ENCODE measurements at regions not wholly inside any gene's neighbourhood (a gene's known extent, or its start where the extent isn't known, plus 50 kb on each side); places are given as distances from the start of the nearest gene placed in this dataset.

DNA sequence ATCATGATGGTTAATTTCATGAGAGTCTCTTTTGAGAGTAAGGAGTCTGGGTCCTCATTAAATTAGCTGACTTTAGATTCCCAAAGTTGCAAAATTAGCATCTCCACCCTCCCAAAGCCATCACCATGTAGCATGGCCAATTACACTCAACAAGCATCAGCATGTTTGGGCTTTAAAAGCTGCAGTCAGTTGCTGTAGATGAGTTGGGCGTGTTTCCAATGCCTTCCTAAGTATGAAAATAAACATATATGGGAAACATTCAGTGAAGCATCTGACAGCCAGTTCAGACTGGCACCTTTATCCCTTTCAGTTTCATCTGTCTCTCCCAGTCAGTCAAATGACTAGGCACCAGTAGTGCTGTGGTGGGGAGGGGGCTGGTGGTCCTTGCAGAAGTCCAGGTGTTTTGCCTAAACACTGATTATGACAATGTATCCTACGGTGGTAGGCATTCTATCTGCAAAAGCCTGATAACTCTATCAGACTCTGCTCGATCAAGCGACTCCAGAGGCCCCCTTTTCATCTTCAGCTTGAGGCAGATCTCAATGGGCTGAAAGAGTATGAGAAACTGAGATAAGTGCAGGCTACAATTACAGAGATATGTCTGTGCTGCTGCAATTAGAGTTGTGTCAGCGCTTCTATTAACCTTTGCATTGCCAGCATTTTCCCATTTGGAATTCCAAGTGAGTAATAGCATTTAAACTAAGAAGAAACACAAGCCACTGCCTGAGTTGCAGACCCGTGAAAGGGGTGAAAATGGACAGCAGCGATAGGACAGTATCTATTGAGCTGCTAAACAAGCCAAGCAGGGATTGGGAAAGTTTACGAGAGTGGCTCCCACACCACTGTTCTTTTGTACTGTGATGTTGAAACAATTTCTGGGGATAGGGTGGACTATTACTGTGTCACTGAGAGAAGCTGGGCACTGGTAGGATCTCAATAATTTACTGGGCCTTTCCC lies 67.3 kb upstream of the SPOPL start:
- no peak overlapping the region for H3K4me2 ChIP-seq
- TF ChIP-seq Cebpa-rat (IDR thresholded peaks at IDR 0.05), result no peak
- no peaks in the 10 kb centered on the region for H3K27me3 ChIP-seq
- no peak overlapping the region for H3K4me3 ChIP-seq
- H3K9ac ChIP-seq, result no peak overlapping the region
- no peak overlapping the region for H3K27ac ChIP-seq
- no peaks in the 10 kb centered on the region for H4K20me1 ChIP-seq
- H3K4me1 ChIP-seq, result no peaks in the 10 kb centered on the region
- no peaks in the 10 kb centered on the region; a peak in 1 of 22 replicates for H3K9me3 ChIP-seq (replicated peaks in 1 of 11)
- no peaks in the 10 kb centered on the region for H3K36me3 ChIP-seq

DNA sequence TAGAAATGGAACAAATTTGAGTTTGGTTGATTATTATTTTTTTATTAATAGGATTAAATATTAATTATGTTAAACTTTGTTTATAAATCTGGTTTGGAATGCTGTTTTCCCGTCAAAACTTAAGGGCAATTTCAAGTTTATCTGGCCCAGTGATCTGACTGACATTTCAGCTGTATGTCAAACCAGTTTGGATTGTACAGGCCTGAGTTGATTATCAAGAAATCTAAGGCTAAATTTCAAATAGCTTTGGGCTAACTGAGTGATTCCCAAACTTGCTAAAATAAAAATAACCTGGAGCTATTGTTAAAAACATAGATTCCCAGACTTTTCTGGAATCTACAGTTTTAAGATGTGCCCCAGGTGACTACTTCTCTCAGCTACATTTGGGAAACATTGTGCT lies 65.9 kb upstream of the SPOPL start:
- Histone ChIP-seq H3K4me1 (no peaks in the 10 kb centered on the region), H3K4me3 (no peak overlapping the region), H3K36me3 (no peaks in the 10 kb centered on the region), H3K27ac (no peak overlapping the region), H3K9ac (no peak overlapping the region), H3K27me3 (no peaks in the 10 kb centered on the region), H3K4me2 (no peak overlapping the region), H4K20me1 (no peaks in the 10 kb centered on the region), H3K9me3 (replicated peaks in 1 of 11) (no peaks in the 10 kb centered on the region)
- TF ChIP-seq Cebpa-rat (IDR thresholded peaks at IDR 0.05), result no peak

DNA sequence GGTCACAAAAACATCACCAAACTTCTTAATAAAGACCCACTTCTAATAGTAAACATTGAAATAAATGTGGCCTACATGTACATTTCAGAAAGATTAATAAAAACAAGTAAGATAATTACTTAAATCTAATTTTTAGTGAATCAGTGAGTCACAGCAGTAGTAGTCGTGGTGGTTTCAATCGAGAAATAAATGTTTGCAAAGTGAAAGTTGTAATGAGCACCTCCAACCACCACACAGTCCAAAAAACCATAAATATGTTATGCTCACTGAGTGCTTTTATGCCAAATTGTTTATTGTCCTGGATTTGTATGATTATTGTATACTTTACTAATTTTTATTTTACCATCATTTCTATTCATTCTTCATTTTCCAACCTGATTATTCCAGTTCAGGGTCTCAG lies 61.8 kb upstream of the SPOPL start:
- H4K20me1 ChIP-seq, result no peaks in the 10 kb centered on the region
- H3K4me3 ChIP-seq, result no peak overlapping the region

DNA sequence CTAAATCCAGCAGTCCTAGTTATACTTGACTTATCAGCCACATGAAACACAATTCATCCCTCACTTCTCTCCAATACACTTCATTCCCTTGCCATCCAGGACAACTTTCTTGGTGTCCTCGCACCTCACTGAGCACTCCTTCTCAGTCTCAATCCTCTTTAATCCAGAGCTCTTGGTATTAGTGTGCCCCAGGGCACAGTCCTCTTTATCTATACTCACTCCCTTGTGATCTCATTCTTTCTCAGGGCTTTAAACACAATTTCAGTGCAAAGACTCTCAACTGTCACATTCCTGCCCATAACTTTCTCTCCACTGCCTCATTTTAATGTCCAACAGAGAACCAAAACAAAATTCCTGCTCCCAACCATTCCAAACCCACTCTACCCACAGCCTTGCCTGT lies 60.8 kb upstream of the SPOPL start:
- no peaks in the 10 kb centered on the region for H4K20me1 ChIP-seq
- no peaks in the 10 kb centered on the region for H3K36me3 ChIP-seq
- no peaks in the 10 kb centered on the region for H3K27me3 ChIP-seq
- H3K4me1 ChIP-seq, result no peaks in the 10 kb centered on the region
- no peaks in the 10 kb centered on the region for H3K9me3 ChIP-seq (replicated peaks in 1 of 11)
- TF ChIP-seq Cebpa-rat (IDR thresholded peaks at IDR 0.05), result no peak
- H3K4me3 ChIP-seq, result no peak overlapping the region
- H3K4me2 ChIP-seq, result no peak overlapping the region
- no peak overlapping the region for H3K9ac ChIP-seq
- H3K27ac ChIP-seq, result no peak overlapping the region

More for the DNA sequence above, 61.8 kb upstream of the SPOPL start:
- Histone ChIP-seq H3K9me3 (replicated peaks in 1 of 11) (no peaks in the 10 kb centered on the region), H3K27ac (no peak overlapping the region), H3K36me3 (no peaks in the 10 kb centered on the region), H3K4me2 (no peak overlapping the region), H3K9ac (no peak overlapping the region), H3K4me1 (no peaks in the 10 kb centered on the region), H3K27me3 (no peaks in the 10 kb centered on the region)
- TF ChIP-seq Cebpa-rat (IDR thresholded peaks at IDR 0.05), result no peak

DNA sequence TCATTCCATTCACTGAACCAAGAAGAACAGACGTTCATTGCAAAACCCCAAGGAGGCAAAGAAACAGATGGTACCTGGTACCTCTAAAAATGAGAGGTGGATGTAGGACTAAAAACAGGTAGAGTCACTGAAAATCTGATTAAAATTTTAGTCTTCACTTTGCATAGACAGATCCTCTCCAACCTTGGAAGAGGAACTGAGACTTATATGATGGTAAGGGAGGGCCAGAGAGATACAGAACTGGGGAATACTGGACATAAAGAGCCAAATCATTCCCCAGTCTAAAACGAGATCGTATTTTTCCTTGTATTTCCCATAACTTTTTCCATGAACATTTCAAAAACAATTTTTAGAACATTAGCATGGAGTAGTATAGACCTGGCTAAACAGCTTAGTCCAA lies 59.7 kb upstream of the SPOPL start:
- H3K27ac ChIP-seq, result no peak overlapping the region
- no peaks in the 10 kb centered on the region for H3K36me3 ChIP-seq
- H3K4me1 ChIP-seq, result no peaks in the 10 kb centered on the region
- no peaks in the 10 kb centered on the region for H3K9me3 ChIP-seq (replicated peaks in 1 of 11)
- H3K4me3 ChIP-seq, result no peak overlapping the region
- no peak for TF ChIP-seq Cebpa-rat (IDR thresholded peaks at IDR 0.05)
- no peaks in the 10 kb centered on the region for H4K20me1 ChIP-seq
- H3K9ac ChIP-seq, result no peak overlapping the region
- no peaks in the 10 kb centered on the region for H3K27me3 ChIP-seq
- no peak overlapping the region for H3K4me2 ChIP-seq

DNA sequence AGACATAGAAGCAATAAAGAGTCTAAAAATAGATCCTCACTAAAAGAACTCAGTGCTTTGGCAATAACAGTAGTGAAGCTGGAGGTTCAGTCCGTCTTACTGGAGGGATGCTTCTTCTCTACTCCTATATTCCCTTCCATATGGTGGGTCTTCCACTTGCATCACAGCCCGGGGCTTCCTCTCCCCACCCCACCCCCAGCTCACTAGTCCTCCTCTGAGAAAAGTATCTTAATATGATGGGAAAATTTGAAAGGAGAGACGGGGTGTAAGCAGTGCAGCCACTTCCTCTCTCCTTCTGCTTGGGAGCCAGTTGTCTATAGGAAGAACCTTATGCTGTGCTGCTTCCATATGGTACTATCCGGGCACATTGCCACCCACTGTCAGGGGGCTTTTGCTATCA lies 57.2 kb upstream of the SPOPL start:
- no peaks in the 10 kb centered on the region for H3K36me3 ChIP-seq
- H3K9me3 ChIP-seq (replicated peaks in 1 of 11), result no peaks in the 10 kb centered on the region
- no peak for TF ChIP-seq Cebpa-rat (IDR thresholded peaks at IDR 0.05)
- H3K27me3 ChIP-seq, result no peaks in the 10 kb centered on the region
- no peak overlapping the region for H3K9ac ChIP-seq
- no peak overlapping the region for H3K4me3 ChIP-seq
- no peaks in the 10 kb centered on the region for H4K20me1 ChIP-seq
- H3K4me1 ChIP-seq, result no peaks in the 10 kb centered on the region
- no peak overlapping the region for H3K4me2 ChIP-seq
- no peak overlapping the region for H3K27ac ChIP-seq

DNA sequence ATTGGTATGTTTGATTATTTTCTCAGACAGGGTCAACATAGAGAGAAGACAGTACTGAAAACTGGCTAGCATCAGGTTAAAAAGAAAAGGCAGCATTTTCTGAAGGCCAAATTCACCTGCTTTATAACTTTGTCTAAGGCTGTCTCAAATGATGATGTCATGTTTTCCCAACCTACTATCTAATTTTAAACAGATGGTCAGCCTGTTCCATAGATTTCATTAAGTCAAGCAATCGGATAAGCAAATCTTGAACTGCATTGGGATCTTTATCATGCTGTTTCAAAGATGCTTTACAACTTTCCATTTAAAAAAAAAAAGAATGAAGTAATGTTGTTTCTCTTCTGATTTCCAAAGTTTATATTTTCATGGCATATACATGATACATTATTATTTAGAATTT lies 56.3 kb upstream of the SPOPL start:
- H3K27me3 ChIP-seq, result no peaks in the 10 kb centered on the region
- H3K36me3 ChIP-seq, result no peaks in the 10 kb centered on the region
- no peaks in the 10 kb centered on the region for H4K20me1 ChIP-seq
- H3K4me1 ChIP-seq, result no peaks in the 10 kb centered on the region
- H3K4me2 ChIP-seq, result no peak overlapping the region
- TF ChIP-seq Cebpa-rat (IDR thresholded peaks at IDR 0.05), result no peak
- H3K9ac ChIP-seq, result no peak overlapping the region
- no peaks in the 10 kb centered on the region for H3K9me3 ChIP-seq (replicated peaks in 1 of 11)
- no peak overlapping the region for H3K27ac ChIP-seq
- no peak overlapping the region for H3K4me3 ChIP-seq

DNA sequence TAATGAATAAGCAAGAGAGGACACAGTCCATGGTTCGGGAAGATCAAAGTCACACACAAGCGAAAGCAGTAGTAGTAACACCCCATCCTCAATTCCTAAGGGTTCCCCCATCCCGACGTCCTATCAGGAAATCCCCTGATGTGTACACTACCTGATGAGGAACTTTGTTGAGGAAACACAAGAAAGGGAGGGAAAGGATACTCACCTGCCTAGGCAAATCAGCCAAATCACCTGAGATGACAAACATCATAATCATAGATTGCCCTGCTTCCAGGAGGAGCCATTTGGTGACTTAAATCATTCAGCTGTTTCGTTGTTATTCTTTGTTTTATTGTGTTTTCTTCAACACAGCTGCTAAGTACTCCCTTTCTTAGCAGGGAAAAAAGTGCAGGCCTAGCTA lies 55.5 kb upstream of the SPOPL start:
- H3K36me3 ChIP-seq, result no peaks in the 10 kb centered on the region
- no peaks in the 10 kb centered on the region for H3K27me3 ChIP-seq
- no peaks in the 10 kb centered on the region for H3K9me3 ChIP-seq (replicated peaks in 1 of 11)
- H3K9ac ChIP-seq, result no peak overlapping the region
- no peak for TF ChIP-seq Cebpa-rat (IDR thresholded peaks at IDR 0.05)
- H3K4me2 ChIP-seq, result no peak overlapping the region
- H4K20me1 ChIP-seq, result no peaks in the 10 kb centered on the region
- no peaks in the 10 kb centered on the region for H3K4me1 ChIP-seq
- H3K4me3 ChIP-seq, result no peak overlapping the region
- H3K27ac ChIP-seq, result no peak overlapping the region

DNA sequence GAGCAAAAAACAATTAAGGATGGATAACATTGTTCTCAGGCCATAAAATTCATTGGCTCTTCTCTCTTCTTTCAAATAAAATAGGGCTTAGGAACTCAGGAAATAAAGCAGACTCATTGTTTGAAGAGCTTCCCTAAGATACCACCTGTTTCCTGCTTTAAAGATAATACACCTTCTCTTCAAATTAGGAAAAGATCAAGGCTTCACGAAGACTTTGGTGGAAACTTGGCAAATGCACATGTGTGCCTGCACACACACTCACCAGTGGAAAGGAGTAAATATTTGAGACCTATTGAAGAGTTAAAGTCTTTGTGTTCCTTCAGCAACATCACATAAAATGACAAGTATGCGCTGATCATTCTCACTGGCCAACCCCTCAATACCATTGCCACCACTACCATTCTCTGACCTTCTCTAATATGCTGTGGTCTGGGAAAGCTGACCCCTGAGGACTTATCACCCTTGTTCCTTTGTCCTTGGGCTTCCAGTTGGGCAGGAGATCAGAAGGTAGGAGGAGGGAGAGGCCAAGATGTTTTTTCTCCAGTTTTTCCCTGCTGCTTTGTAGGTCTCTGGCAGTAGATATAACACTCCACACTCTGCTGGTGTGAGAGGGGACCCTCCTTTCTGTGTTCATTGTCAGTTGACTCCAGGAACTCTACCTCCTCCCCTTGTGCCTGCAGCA lies 53.5 kb upstream of the SPOPL start:
- no peak overlapping the region for H3K27ac ChIP-seq
- no peaks in the 10 kb centered on the region for H3K9me3 ChIP-seq (replicated peaks in 1 of 11)
- no peaks in the 10 kb centered on the region for H3K4me1 ChIP-seq
- no peaks in the 10 kb centered on the region for H4K20me1 ChIP-seq
- TF ChIP-seq Cebpa-rat (IDR thresholded peaks at IDR 0.05), result no peak
- H3K4me3 ChIP-seq, result no peak overlapping the region
- no peak overlapping the region for H3K4me2 ChIP-seq
- H3K9ac ChIP-seq, result no peak overlapping the region
- H3K36me3 ChIP-seq, result no peaks in the 10 kb centered on the region
- H3K27me3 ChIP-seq, result no peaks in the 10 kb centered on the region

Data from BLaER1 treated with 17β-estradiol and CSF1 and Interleukin-3, amounts not matched to agents 10 nM and 100 nM (cell line).